ENCODE measurements at regions not wholly inside any gene's neighbourhood (a gene's known extent, or its start where the extent isn't known, plus 50 kb on each side); places are given as distances from the start of the nearest gene placed in this dataset.

- TF ChIP-seq CTCF (IDR thresholded peaks at IDR 0.05 in 4 of 5, conservative IDR thresholded peaks at IDR 0.05 in 1 of 5) (no peak), POLR2A (IDR thresholded peaks at IDR 0.05) (no peak)
Measured at GRCh38 chr10:3263747-3264146, 91.2 kb upstream of the PITRM1 start.

All from gastrocnemius medialis (tissue), 4 donors.